HG02840 (cell line): ENCODE measurements at regions not wholly inside any gene's neighbourhood (a gene's known extent, or its start where the extent isn't known, plus 50 kb on each side); places are given as distances from the start of the nearest gene placed in this dataset.

Source experiments
- ATAC-seq: cut with Tn5 transposase; IDR thresholded peaks from one replicate; pipeline ENCODE4 v1.9.1; 2021; ENCODE audit warnings: mild to moderate bottlenecking, moderate library complexity, moderate number of reproducible peaks; ENCODE audit not compliant: unreplicated experiment, low FRiP score

GRCh38 chr17:34178092-34178491 lies 77.0 kb upstream of the CCL2 start:
- no peak for ATAC-seq

- no peak for ATAC-seq
These were observed 72.9 kb upstream of the CCL2 start for GRCh38 chr17:34182036-34182803.

- no peak for ATAC-seq
These were observed 59.1 kb upstream of the CCL2 start for GRCh38 chr17:34195987-34196386.

- ATAC-seq, result no peak
These were observed 56.6 kb upstream of the CCL2 start for GRCh38 chr17:34198519-34198918.

- ATAC-seq, result no peak
These were observed 55.6 kb upstream of the CCL2 start for GRCh38 chr17:34199454-34199853.

- no peak for ATAC-seq
These were observed 55.1 kb upstream of the CCL2 start for GRCh38 chr17:34199932-34200534.

GRCh38 chr17:34201225-34201624 lies 53.9 kb upstream of the CCL2 start:
- no peak for ATAC-seq

GRCh38 chr17:34201767-34202166 lies 53.3 kb upstream of the CCL2 start:
- no peak for ATAC-seq

GRCh38 chr17:34203018-34203638 lies 52.0 kb upstream of the CCL2 start:
- ATAC-seq, result no peak

GRCh38 chr17:34204402-34204801 lies 50.7 kb upstream of the CCL2 start:
- no peak for ATAC-seq
